ENCODE measurements at regions not wholly inside any gene's neighbourhood (a gene's known extent, or its start where the extent isn't known, plus 50 kb on each side); places are given as distances from the start of the nearest gene placed in this dataset.

- Histone ChIP-seq H3K27ac (no peak overlapping the region), H3K4me3 (no peak overlapping the region), H3K36me3 (no peaks in the 10 kb centered on the region), H3K4me1 (no peaks in the 10 kb centered on the region), H3K9me3 (no peaks in the 10 kb centered on the region), H3K27me3 (no peaks in the 10 kb centered on the region), H3K9ac (ENCODE audit: low read depth in 2 of 2, low read length in 2 of 2) (no peak overlapping the region)
- TF ChIP-seq, protein P1, sequence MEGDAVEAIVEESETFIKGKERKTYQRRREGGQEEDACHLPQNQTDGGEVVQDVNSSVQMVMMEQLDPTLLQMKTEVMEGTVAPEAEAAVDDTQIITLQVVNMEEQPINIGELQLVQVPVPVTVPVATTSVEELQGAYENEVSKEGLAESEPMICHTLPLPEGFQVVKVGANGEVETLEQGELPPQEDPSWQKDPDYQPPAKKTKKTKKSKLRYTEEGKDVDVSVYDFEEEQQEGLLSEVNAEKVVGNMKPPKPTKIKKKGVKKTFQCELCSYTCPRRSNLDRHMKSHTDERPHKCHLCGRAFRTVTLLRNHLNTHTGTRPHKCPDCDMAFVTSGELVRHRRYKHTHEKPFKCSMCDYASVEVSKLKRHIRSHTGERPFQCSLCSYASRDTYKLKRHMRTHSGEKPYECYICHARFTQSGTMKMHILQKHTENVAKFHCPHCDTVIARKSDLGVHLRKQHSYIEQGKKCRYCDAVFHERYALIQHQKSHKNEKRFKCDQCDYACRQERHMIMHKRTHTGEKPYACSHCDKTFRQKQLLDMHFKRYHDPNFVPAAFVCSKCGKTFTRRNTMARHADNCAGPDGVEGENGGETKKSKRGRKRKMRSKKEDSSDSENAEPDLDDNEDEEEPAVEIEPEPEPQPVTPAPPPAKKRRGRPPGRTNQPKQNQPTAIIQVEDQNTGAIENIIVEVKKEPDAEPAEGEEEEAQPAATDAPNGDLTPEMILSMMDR (IDR thresholded peaks at IDR 0.05) = no peak
- intact Hi-C loops (cut with DNase I) = no loop called here
- no peak for DNase-seq
Measured at GRCh38 chr3:88703501-88704059, 403.8 kb upstream of the EPHA3 start.

- Histone ChIP-seq H3K9ac (ENCODE audit: low read depth in 2 of 2, low read length in 2 of 2) (no peak overlapping the region), H3K27me3 (no peaks in the 10 kb centered on the region), H3K36me3 (no peaks in the 10 kb centered on the region), H3K4me3 (no peak overlapping the region), H3K9me3 (no peaks in the 10 kb centered on the region), H3K4me1 (no peaks in the 10 kb centered on the region), H3K27ac (no peak overlapping the region)
- no peak for DNase-seq
- TF ChIP-seq, protein P1 (IDR thresholded peaks at IDR 0.05) = no peak
- intact Hi-C loops (cut with DNase I) = no loop called here
Measured at GRCh38 chr3:88704338-88704737, 403.1 kb upstream of the EPHA3 start.

GRCh38 chr3:88707837-88708236, 399.6 kb upstream of the EPHA3 start:
- Histone ChIP-seq H3K9ac (ENCODE audit: low read depth in 2 of 2, low read length in 2 of 2) (no peak overlapping the region), H3K9me3 (no peaks in the 10 kb centered on the region), H3K27me3 (no peaks in the 10 kb centered on the region), H3K4me1 (no peaks in the 10 kb centered on the region), H3K36me3 (no peaks in the 10 kb centered on the region), H3K4me3 (no peak overlapping the region), H3K27ac (no peak overlapping the region)
- no peak for DNase-seq
- intact Hi-C loops (cut with DNase I) = no loop called here
- TF ChIP-seq, protein P1 (IDR thresholded peaks at IDR 0.05) = no peak

DNA sequence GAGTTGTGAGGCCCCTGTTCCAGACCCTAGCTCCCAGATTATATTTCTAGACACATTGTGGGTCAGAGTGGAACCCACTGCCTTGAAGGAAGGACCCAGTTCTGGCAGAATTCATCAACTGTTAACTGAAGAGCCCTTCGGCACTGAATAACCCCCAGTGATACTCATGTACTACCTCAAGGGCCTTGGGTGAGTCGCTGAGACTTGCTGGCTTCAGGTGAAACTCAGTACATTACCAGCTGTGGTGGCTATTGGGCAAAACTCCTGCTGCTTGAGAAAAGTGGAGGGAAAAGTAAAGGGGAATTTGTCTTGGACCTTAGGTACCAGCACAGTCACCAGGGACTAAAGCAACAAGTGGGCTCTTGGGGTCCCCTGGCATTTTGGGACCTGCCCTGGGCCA, 394.9 kb upstream of the EPHA3 start:
- Histone ChIP-seq H3K9ac (ENCODE audit: low read depth in 2 of 2, low read length in 2 of 2) (no peak overlapping the region), H3K9me3 (no peaks in the 10 kb centered on the region), H3K4me3 (no peak overlapping the region), H3K27me3 (no peaks in the 10 kb centered on the region), H3K27ac (no peak overlapping the region), H3K36me3 (no peaks in the 10 kb centered on the region), H3K4me1 (no peaks in the 10 kb centered on the region)
- intact Hi-C loops (cut with DNase I) = no loop called here
- TF ChIP-seq, protein P1 (IDR thresholded peaks at IDR 0.05) = no peak
- no peak for DNase-seq

- Histone ChIP-seq H3K4me1 (no peaks in the 10 kb centered on the region), H3K36me3 (no peaks in the 10 kb centered on the region), H3K9ac (ENCODE audit: low read depth in 2 of 2, low read length in 2 of 2) (no peak overlapping the region), H3K27me3 (no peaks in the 10 kb centered on the region), H3K9me3 (no peaks in the 10 kb centered on the region), H3K4me3 (no peak overlapping the region), H3K27ac (no peak overlapping the region)
- TF ChIP-seq, protein P1 (IDR thresholded peaks at IDR 0.05) = no peak
- DNase-seq = no peak
- intact Hi-C loops (cut with DNase I) = no loop called here
Measured at GRCh38 chr3:88713233-88713691, 394.2 kb upstream of the EPHA3 start.
